Stimulated activated CD8-positive, alpha-beta memory T cell treated with anti-CD3 and anti-CD28 coated beads, Interleukin-12 subunit alpha, Interleukin-12 subunit beta, amount 100 ng/mL, for 24 hours (primary cell): ENCODE measurements at regions not wholly inside any gene's neighbourhood (a gene's known extent, or its start where the extent isn't known, plus 50 kb on each side); places are given as distances from the start of the nearest gene placed in this dataset.

Experiments used
- DNase-seq: peaks from one replicate; pipeline ENCODE4 v3.0.0-alpha.2; 2020; ENCODE audit errors: extremely low read depth

DNA sequence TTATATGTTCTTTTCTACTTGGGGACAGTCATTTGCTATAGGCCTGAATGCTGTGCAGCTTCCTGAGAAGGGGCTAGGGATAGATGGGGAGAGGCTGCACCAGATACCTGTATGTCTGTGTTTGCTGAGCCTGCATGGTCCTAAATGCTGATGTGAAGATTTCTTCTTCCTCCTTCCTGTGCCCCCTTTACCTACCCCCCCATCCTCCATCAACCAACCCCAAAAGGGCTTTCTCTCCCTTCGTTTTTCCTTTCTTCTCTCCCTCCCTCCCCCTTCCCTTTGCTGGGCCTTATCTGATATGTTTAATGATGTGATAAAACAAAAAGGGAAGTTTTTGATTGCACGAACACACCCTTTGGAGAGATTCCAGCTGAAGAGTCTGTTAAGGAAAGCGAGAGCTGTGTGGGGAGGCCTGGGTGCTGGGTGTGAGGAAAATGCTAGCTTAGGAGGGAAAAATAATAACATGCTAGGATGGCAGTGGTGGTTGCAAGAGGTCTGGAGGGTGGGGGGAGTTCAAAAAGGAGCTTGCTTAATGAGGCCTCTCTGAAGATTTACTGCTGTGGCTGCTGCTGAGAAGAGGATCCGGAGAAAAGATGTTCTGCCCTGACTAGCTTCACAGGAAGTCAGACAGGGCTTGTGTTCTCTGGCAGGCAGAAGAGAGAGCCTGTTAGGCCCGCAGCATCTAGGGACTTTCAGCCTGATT lies 101.8 kb downstream of the SAMD9 start:
- DNase-seq: no peak

DNA sequence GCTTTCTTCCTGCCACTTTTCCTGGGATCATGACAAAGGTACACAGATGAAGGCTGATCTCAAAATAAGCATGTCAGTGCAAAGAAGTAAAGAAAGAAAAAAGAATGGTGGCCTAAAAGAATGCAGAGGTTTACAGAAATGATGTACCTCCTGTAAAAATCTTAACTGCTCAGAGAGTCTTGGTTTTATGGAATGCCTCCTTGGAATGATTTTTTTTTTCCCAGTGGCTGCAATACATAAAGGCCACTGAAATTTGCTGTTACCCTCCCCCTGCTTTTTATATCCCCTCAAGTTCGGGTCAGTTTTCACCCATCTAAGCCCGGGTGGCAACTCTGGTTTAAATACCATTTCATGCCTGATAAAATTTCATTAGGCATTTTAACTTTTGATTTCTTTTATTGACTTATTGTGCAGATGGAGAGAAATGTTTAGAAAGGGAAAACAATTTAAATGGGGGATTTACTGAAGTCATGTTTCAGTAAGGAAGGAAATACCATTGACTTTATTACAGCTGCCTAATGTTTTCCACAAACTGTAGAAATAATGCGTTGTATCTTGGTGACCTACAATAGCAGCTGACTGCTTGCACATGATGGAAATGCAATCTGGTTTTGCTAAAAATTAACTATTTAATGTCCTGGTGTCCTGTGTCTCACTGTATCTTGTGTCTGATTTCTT lies 102.5 kb downstream of the SAMD9 start:
- no peak for DNase-seq

DNA sequence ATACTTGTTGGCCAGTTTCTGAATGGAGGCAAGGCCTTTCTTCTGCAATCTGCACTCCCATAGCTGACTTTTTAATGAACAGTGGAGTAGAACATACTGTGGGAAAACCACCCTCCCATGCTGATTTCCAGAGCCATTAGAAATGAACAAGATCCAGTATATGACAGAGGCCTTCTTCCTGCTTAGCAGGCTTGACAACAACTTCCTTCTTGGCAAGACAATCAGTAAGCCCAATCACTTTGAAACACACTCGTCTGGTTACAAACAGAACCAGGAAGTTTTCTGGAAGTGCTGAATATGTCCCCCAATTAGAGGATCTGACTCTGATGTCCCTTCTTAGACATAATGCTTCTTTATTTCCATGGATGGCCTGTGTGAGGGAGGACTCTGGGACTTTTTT lies 103.4 kb downstream of the SAMD9 start:
- no peak for DNase-seq

DNA sequence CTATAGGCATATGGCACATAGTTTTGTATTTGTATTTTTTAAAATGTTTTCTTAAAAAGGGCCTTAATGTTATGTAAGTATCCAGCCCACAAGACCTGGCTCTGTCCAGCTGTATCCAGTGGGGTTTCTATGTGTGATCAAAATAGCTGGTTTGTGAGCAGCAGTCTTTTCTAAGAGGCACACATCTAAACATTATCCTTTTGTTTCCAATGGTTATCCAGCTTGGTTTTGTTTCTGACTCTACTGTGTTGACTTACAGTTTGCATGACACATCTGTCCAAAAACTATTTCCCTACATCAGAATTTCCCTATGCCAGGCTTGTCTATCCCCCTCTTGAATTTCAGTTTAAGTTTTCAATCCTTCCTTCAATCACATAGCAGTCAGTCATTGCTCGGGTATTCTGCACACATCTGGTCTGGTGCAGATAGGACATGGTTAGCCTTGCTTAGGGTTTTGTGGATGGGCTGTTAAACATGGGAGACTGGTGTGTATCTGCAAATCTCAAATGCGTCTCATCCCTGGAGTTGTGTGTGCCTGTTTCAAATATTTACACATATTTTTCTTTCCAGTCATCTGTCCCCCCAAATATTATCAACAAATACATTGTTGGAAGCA lies 104.2 kb downstream of the SAMD9 start:
- DNase-seq: no peak

DNA sequence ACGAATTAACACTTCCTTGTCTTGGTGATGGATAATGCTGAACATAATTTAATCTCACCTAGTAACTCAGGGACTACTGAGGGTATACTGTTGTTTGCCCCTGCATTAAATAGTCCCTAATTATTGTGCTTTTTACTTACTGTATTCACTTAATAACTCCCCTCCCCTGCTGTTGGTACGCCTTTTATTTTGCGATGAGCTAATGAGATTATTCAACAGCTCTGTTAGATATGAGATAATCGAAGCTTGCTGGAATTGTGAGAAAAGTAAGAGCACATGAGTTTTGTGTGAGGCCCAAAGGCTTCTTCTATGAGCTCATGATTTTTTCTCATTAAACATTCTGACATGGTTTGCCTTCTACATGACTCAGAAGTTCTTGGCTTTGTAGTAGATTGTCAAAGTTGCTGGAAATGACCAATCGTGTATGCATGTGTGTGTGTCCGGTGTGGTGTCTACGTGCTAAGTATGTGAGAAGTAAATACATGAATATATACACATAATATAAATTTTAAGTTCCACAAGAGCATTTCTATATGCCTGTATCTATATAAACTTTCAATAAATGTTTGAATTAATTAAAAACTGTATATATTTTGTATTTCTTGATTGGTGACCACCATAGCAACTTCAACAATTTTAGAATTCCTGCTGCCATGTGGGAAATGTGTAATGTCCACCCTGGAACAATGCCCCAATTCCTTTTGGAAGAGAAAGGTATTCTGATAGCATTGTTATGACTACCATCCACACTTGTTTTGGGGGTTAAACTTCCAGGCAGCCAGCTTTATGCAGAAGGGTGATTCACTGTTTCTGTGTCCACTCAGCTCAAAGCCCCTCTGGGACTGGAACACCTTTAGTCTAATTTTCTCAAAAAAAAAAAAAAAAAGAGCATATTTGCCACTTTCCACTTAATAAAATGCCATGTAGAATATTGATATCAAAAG lies 106.2 kb downstream of the SAMD9 start:
- no peak for DNase-seq

DNA sequence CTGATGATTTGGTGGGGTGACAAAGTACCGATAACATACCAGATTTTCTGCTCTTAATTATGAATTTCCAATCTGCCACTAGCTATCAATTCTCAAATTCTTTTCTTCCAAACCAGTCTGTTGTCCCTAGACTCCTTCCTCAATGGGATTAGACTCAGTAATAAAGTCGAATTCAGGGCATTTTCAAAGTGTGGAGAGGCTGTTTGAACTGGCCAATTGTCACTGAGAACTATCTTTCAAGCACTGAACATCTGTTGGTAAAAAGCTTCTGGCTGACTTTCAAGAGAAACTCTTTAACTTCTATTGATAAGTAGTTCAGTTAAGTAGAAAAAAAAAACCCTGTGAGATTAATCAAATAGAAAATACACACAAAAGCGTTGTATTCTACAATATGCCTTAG lies 108.9 kb downstream of the SAMD9 start:
- no peak for DNase-seq

DNA sequence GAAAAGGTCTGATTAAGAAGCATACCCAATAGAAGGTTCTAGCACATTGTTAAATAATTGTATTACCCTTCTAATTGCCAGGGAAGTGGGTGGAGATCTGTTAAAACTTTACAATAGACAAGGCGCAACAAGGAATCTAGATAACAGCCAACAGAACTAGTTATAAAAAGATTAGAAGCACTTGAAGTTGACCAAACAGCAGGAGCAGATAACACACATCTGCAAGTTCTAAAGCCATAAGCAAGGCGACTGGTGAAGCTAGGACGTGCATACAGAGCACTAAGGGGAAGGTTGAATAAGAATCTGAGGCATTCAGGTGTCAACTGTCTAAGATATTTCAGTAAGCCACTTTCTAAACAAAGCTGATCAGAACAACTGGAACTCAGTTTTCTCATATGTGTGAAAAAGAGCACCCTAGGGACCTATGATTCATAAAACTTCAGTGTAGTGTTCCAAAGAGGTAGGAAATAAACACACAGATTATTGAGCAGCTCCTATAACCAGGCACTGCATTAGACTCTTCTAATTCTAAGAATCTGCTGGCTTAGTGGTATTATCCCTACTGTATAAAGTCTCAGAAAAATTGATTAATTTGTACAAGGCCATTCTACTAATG lies 111.2 kb downstream of the SAMD9 start:
- DNase-seq: no peak

DNA sequence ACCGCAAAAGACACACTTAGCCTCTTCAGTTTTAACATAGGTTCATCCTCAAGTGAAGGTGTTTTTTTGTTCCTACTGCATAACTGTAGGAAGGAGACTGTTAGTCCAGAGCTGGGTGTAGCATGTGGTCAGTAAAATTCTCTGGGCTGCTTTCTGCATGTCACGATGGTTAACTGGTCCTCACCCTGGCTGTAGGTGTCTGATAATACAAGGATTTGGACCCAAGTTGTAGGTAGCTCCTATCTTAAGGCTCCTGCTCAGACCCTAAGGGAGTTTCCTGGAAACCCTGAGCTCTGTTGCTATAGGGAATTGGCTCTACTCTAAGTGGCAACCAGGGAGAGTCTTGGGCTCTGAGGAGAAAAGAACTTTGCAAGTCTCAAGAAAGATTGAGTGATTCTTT lies 112.9 kb downstream of the SAMD9 start:
- no peak for DNase-seq

DNA sequence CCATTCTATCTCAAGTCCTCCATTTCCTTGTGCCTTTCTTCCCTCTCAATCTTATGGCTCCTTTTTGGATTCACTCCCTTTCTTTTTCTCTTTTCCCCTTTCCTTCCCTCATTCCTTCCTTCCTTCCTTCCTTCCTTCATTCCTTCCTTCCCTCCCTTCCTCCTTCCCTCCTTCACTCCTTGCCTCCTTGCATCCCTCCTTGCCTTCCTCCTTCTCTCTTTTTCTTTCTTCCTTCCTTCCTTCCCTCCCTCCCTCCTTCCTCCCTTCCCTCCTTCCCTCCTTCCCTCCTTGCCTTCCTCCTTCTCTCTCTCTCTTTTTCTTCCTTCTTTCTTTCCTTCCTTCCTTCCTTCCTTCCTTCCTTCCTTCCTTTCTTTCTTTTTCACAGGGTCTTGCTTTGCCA lies 120.1 kb downstream of the SAMD9 start:
- no peak for DNase-seq

DNA sequence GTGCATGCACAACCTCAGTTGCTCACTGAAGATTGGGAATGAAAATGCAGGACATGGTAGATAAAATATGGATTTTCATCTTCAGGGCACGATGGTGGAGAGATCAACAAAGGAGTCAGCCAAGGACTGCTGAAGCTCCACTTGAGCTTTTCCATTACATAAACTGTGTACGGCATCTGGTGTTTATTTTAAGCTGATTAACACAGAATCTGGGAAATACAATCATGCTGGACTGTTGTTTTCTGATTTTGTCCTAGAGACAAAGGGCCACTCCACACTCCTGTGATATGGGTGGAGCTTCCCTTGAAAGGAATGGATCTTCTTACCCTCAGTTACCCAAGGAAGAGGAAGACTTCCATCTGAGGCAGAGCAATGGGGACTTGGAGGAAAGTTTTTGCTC lies 120.6 kb downstream of the SAMD9 start:
- no peak for DNase-seq

DNA sequence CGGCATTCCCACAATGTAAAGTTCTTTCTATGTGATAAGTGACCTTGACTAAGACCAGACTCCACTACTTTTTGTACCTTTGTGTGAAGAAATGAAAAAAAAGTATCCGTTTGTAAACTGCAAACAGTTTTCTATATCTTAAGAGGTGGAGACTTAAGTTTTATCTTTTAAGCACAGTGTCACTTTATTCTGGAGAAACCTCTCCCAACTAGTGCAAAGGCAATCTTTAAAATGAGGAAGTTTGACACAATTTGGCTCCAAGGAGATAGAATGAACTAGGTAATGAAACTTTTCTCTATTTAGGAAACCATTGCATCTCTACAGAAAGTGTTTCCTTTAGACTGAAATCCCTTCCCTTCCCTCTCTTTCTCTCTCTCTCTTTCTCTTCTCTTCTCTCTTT lies 122.9 kb downstream of the SAMD9 start:
- no peak for DNase-seq

DNA sequence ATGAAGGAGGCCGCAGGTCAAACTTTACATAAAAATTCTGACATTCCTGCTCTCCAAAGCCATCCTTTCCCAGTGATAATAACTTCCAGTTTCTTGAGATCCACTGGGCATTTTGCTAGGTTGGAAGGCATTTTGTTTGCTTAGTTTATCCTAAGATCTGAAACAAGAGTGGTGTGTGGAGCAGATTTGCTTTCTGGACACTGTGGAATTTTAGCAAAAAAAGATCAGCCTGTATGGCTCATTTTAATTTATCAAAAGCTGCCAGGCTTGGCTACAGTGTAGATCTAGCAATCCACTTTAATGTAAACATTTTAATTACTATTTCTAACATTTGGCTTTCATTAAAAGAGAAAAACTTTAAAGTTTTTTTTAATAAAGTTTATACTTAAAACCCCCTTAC lies 124.8 kb downstream of the SAMD9 start:
- DNase-seq: no peak

DNA sequence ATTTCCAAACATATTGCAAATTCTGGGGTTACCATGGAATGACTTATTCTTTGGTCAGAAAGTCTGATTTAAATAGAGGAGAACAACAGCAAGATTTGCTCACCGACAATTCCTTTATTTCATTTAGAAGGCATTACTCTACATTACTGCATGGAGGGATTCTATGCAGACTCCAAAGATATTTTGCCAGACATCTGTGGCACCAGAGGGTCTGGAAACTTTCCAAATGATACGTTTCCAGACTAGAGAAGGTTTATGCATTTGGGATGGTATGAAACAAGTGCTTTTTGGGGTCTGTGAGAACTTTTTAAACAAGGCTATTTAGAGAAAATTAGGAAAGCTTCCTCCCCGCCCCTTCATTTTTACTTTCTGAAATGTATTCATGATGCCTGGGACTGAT lies 125.3 kb downstream of the SAMD9 start:
- no peak for DNase-seq

DNA sequence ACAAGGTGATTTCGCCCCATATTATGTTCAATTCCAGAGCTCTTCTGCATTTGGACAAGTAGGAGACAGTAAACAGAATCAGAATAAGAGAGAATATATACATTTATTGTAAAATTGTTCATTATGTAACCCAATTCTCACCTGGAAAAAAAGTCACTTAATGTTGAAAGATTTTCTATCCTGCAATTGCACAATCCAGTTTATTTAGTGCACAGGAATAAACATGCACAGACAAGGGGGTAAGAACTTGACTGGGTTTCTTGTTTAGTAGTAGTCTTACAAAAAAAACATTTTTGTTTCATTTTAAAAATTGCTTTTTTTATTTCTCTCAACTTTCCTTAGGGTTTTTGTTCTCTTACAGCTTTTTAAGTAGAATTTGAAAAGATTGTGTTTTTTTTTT lies 126.6 kb downstream of the SAMD9 start:
- DNase-seq: no peak

DNA sequence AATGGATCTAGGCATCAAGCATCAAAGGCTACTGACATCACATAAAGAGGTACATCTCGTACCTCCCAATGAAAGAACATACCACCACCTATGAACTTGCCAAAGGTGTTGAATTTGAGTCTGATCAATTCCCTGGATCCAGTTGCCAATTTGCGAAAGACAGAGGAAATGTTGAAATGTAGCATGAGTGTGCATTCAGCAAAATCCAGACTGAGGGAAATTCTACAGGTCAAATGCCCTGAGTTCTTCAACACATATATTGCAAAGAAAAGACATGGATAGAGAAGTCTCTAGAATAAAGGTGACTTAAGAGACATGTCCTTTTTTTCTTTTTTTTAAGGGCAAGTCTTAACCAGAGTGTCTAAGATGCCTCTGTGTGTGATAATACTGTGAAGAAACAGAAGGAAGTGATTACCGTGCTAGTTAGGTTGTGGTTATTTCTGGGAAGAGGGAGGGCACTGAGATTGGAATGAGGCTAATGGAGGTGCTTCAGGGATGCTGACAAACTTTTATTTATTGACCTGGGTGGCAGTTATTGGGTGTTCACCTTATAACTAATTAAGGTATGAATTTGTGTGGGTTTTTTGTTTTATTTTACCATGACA lies 128.7 kb downstream of the SAMD9 start:
- no peak for DNase-seq

DNA sequence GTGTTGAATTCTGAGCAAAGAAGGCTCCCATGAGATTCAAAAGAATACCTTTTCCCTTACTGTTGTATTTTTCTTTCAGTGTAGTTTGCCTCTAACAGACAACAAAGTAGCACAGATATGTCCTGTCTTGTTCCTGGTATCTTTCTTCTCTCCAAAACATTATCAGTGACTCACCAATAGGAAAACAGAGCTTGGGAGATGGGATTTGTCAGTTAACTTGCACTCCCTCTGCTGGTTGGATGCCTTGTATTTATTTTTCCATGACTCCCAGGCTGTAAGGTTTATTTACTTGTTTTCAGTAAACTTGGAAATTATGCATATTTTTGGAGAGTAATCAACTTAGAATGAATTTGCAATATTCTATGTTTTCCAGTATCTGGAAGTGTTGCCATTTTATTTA lies 129.7 kb downstream of the SAMD9 start:
- no peak for DNase-seq

DNA sequence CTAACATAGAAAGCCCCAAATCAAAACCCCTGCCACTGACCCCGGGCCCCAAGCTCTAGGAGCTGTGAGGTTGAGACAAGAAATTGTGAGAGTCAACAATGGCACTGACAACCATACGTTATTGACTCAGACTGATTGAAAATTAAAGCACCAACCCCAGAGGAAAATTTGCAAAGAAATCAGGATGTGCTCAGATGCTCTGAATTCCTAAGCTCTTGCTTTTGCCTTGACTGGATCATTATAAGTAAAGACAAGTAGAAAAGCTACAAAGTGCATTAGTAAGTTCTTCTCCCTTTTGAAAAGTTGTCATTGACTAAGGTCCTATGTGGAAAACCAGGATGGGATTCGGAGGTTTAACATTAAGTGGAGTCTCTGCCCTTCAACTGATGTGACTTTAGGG lies 130.2 kb downstream of the SAMD9 start:
- DNase-seq: no peak

DNA sequence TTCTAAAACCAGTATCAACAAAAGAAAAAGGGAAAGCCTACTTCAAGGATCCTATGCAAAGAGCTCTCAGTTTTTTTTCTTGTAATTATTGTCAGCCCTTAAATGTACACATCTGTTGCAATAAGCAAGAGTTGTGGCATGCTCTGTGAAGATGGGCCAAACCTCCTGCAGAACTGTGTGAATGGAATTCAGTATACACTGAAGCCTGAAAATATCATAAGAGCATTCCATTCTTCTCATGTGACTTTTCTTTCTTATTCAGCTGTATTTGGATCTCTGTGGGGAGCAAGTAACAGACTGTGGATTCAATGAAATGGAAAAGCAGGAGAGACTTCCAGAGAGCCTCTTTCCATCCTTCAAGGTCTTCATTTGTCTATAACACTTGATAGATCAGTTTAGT lies 130.7 kb downstream of the SAMD9 start:
- DNase-seq: no peak

DNA sequence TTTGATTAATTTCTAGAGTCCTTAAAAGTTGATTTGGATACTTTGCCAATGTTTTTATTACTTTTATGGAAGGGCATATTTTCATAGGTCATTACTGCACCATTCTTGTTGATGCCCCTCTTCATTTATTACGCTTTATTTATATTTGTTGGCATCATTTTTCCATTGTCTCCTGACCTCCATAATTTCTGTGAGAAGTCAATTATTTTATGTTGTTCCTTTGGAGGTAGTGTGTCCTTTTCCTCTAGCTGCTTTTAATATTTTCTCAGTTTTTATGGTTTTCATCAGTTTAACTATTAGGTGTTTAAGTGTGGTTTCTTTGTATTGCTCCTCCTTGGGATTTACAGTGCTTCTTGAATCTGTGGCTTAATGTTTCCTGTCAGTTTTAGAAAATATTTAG lies 134.9 kb downstream of the SAMD9 start:
- no peak for DNase-seq

DNA sequence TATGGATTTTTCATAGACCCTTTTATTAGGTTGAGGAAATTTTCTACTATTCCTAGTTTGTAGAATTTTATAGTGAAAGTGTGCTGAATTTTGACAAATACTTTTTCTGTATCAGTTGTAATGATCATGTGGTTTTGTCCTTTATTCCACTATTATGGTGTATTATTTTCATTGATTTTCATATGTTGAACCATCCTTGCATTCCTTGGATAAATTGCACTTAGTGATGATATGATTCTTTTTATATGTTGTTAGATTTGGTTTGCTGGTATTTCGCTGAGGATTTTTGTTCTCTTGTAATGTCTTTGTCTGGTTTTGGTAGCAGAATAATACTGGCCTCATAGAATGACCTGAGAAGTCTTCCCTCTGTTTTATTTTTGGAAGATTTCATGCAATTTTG lies 140.6 kb upstream of the CDK6 start:
- no peak for DNase-seq

DNA sequence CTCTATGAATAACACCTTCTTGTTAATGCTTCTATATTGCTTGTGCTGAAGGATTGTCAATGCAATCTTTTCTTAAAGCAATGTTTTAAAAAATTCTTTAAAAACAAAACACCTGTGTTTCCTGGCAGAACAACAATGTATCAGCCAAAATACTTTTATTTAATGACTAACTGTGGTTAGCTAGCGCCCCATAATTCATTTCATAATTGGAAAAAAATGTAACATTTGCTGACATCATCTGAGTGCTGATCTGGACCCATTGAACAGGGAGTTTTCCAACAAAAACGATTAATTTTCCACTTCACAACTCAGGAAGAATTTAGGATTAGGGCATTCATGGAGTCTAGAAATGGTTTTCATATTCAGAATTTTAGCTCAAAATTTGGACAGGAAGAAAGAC lies 137.6 kb upstream of the CDK6 start:
- no peak for DNase-seq
